HL-60 (cell line): ENCODE measurements at regions not wholly inside any gene's neighbourhood (a gene's known extent, or its start where the extent isn't known, plus 50 kb on each side); places are given as distances from the start of the nearest gene placed in this dataset.

ENCODE experiments used
- CTCF ChIP-seq: IDR thresholded peaks from one replicate; pipeline ENCODE4 v1.5.1; 2011; ENCODE audit warnings: low read length, control low read depth, inconsistent platforms; ENCODE audit not compliant: insufficient read depth
- POLR2AphosphoS5 ChIP-seq: IDR thresholded peaks from 2 replicates; pipeline ENCODE4 v1.6.1; 2012; ENCODE audit warnings: low read depth
- SPI1 ChIP-seq: IDR thresholded peaks from 2 replicates; pipeline ENCODE4 v1.6.1; 2012; ENCODE audit warnings: low read depth, mild to moderate bottlenecking, borderline replicate concordance
- TF ChIP-seq, protein P1 (sequence below): IDR thresholded peaks from 2 replicates; pipeline ENCODE4 v1.6.1; 2012; ENCODE audit warnings: low read depth; ENCODE audit not compliant: insufficient replicate concordance

GRCh38 chr20:53859684-53860083 is 210.7 kb downstream of the BCAS1 start:
- TF ChIP-seq POLR2AphosphoS5 (no peak), SPI1 (no peak), CTCF (no peak)
- TF ChIP-seq, protein P1, sequence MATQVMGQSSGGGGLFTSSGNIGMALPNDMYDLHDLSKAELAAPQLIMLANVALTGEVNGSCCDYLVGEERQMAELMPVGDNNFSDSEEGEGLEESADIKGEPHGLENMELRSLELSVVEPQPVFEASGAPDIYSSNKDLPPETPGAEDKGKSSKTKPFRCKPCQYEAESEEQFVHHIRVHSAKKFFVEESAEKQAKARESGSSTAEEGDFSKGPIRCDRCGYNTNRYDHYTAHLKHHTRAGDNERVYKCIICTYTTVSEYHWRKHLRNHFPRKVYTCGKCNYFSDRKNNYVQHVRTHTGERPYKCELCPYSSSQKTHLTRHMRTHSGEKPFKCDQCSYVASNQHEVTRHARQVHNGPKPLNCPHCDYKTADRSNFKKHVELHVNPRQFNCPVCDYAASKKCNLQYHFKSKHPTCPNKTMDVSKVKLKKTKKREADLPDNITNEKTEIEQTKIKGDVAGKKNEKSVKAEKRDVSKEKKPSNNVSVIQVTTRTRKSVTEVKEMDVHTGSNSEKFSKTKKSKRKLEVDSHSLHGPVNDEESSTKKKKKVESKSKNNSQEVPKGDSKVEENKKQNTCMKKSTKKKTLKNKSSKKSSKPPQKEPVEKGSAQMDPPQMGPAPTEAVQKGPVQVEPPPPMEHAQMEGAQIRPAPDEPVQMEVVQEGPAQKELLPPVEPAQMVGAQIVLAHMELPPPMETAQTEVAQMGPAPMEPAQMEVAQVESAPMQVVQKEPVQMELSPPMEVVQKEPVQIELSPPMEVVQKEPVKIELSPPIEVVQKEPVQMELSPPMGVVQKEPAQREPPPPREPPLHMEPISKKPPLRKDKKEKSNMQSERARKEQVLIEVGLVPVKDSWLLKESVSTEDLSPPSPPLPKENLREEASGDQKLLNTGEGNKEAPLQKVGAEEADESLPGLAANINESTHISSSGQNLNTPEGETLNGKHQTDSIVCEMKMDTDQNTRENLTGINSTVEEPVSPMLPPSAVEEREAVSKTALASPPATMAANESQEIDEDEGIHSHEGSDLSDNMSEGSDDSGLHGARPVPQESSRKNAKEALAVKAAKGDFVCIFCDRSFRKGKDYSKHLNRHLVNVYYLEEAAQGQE, result no peak
